AG04450 (cell line): ENCODE measurements at regions not wholly inside any gene's neighbourhood (a gene's known extent, or its start where the extent isn't known, plus 50 kb on each side); places are given as distances from the start of the nearest gene placed in this dataset.

ENCODE experiments used
- CTCF ChIA-PET: fragments of 300-600, 350-600 bp; formaldehyde crosslinking; extraction: SDS; loops from one replicate; lab custom pipeline; 2022; ENCODE audit warnings: antibody characterized with exemption, inconsistent platforms; lab: Charles Lee
- POLR2A ChIA-PET: fragments of 350-600 bp; formaldehyde crosslinking; extraction: SDS; loops from one replicate; lab custom pipeline; 2021; ENCODE audit warnings: antibody characterized with exemption, inconsistent platforms; lab: Yijun Ruan, JAX
- DNase-seq: peaks from one replicate; pipeline ENCODE4 v3.0.0-alpha.2; 2011; ENCODE audit warnings: low read depth, low spot score
- H3K27ac ChIP-seq: one replicate; pipeline ENCODE4 v1.5.1; 2012; ENCODE audit warnings: low read depth, low read length, control low read depth
- H3K27me3 ChIP-seq: one replicate; pipeline ENCODE4 v1.6.0; 2012; ENCODE audit warnings: low read length; ENCODE audit not compliant: control insufficient read depth, insufficient read depth
- H3K4me3 ChIP-seq: 2 replicates; pipeline ENCODE4 v1.5.1; 2011; ENCODE audit warnings: mild to moderate bottlenecking, low read depth, low read length, control low read depth
- H3K9me3 ChIP-seq: 2 replicates; pipeline ENCODE4 v1.5.1; 2012; ENCODE audit warnings: low read length; ENCODE audit not compliant: control insufficient read depth, insufficient read depth
- CTCF ChIP-seq: IDR thresholded peaks from 2 replicates; pipeline ENCODE4 v1.5.1; 2011; ENCODE audit warnings: low read depth, low read length, control low read depth, inconsistent platforms

DNA sequence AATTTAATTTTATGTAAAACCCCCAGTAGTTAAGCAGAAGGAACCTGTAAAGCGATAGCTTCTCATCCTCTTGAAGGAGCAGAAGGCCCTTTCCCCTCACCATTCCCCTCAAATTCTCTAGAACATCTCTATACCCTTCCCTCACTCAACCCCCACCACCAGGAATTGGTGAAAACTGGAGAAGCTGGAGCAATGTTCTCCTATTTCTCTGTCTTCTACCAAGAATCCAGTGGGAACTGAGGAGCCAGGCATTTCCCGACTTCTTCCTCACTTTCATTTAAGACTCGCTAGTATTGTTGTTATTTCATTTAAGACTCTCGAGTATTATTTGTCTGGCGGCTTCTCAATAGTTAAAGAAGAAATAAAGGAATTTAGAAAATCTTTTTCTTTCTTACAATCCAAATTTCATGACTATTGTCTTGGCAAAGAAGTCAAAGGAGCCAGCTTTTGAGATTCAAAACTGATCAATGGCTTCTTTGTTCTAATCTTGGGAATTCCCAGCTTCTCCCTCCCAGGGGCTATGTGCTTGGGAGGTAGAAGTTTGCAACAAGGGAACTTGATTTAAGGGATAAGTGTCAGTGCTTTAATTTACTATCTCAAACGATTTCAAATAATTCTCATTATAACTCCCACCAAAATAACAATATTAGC is 253.3 kb upstream of the ADGRL2 start:
- POLR2A ChIA-PET: no interaction called here
- DNase-seq: no peak
- TF ChIP-seq CTCF: no peak
- Histone ChIP-seq H3K9me3 (no peaks in the 10 kb centered on the region), H3K27me3 (no peaks in the 10 kb centered on the region), H3K27ac (no peak overlapping the region), H3K4me3 (no peak overlapping the region)
- CTCF ChIA-PET: interaction anchor here (5.4 kb wide), 1 partner anchor 213 kb away, joined by 89 read pairs; no protein-coding TSS in a partner anchor

DNA sequence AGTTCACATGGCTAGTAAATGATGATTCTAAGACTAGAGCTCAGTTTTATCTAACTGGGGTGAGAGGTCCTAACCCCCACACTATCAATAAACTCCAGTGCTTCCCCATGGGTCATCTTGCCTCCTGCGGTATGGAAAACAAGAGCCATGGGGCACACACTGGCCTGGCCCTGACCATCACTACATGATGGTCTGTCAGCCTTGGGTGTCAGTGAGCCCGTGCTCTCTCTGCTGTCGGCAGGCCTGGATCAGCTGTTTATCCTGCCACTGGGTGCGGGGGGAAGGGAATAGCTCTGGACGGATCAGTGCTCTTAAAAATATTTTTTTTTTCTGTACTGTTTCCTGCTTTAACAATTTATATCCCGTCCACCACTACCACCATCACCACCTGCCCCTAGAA is 255.0 kb upstream of the ADGRL2 start:
- Histone ChIP-seq H3K27ac (no peak overlapping the region), H3K9me3 (no peaks in the 10 kb centered on the region), H3K4me3 (no peak overlapping the region), H3K27me3 (no peaks in the 10 kb centered on the region)
- ChIA-PET CTCF (interaction anchor here (0.9 to 1.1 kb wide), 2 partner anchors 12 to 215 kb away, joined by 3 to 4 read pairs; no protein-coding TSS in a partner anchor), POLR2A (no interaction called here)
- DNase-seq: no peak
- TF ChIP-seq CTCF: no peak

DNA sequence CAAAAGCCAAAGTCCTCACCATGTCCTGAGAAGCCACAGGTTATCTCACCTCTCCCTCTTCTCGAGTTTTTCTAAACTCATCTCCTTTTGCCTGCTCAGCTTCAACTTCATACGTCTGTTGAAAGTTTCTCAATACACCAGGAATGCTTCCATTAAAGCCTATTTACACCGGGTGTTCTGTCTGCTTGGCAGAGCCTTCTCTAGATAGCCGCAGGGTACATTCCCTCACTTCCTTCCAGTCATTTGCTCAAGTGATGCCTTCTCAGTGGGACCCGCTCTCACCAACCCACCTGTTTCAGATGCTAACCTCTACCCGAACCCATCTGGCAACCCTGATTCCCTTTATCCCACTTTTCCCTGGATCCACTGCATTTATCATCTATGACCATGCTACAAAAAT is 257.0 kb upstream of the ADGRL2 start:
- no peak for DNase-seq
- Histone ChIP-seq H3K4me3 (no peak overlapping the region), H3K27ac (no peak overlapping the region), H3K27me3 (no peaks in the 10 kb centered on the region), H3K9me3 (no peaks in the 10 kb centered on the region)
- POLR2A ChIA-PET: no interaction called here
- no peak for TF ChIP-seq CTCF
- CTCF ChIA-PET: no interaction called here

DNA sequence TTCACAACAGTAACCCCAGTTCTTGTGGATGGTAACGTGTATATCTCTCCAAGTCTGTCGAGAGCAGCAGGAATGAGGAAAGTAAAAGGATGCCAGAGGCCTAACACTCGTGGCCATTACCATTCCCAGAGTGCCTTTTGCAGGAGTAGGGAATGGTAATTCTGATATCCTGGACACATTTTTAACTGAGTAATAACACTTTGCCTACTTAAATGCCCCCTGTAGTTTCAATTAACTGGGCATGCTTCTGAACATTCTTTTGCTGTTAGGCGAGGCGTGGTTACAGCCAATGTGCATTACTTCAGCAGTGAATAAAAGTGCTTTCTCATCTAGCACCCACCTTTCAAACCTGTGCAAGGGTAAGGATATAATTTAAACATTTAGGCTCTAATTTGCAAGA is 258.5 kb upstream of the ADGRL2 start:
- no peaks in the 10 kb centered on the region for H3K27me3 ChIP-seq
- no peaks in the 10 kb centered on the region for H3K9me3 ChIP-seq
- no peak for TF ChIP-seq CTCF
- no peak overlapping the region for H3K27ac ChIP-seq
- no peak overlapping the region for H3K4me3 ChIP-seq
- ChIA-PET POLR2A (no interaction called here), CTCF (interaction anchor here (0.7 kb wide), 1 partner anchor 236 kb away, joined by 3 read pairs; no protein-coding TSS in a partner anchor)
- DNase-seq: no peak

DNA sequence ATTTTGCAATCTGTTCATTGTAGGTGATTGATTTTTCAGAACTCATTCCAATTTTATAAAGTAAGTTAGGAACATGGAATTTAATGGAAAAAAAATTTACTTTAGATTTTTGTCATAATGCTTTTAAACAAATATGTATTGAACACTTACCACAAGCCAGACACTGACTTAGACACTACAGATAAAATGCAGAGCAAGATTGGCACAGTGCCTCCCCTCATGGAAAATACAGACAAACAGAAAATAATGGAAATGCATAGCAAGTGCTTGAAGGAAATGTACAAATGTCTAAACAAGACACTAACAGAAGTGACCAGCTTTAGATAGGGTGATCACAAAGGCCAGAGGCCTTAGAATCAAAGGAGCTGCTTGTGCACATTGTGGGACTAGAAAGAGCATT is 260.5 kb upstream of the ADGRL2 start:
- Histone ChIP-seq H3K27ac (no peak overlapping the region), H3K27me3 (no peaks in the 10 kb centered on the region), H3K9me3 (no peaks in the 10 kb centered on the region), H3K4me3 (no peak overlapping the region)
- ChIA-PET POLR2A (no interaction called here), CTCF (interaction anchor here (1.2 kb wide), 1 partner anchor 9 kb away, joined by 7 read pairs; no protein-coding TSS in a partner anchor)
- TF ChIP-seq CTCF: no peak
- DNase-seq: no peak
